WERI-Rb-1 (cell line): ENCODE measurements at regions not wholly inside any gene's neighbourhood (a gene's known extent, or its start where the extent isn't known, plus 50 kb on each side); places are given as distances from the start of the nearest gene placed in this dataset.

Source experiments
- DNase-seq: peaks from one replicate; pipeline ENCODE4 v3.0.0-alpha.2; 2020
- H3K27ac ChIP-seq: fragments of 250-450 bp; sonication (Bioruptor Pico); 2 replicates; pipeline ENCODE4 v1.5.1; 2020; ENCODE audit warnings: mild to moderate bottlenecking, moderate library complexity
- H3K27me3 ChIP-seq: fragments of 250-450 bp; sonication (Bioruptor Pico); 2 replicates; pipeline ENCODE4 v1.5.1; 2021; ENCODE audit warnings: mild to moderate bottlenecking, low read depth, moderate library complexity; ENCODE audit not compliant: insufficient read depth, severe bottlenecking
- H3K36me3 ChIP-seq: fragments of 250-450 bp; sonication (Bioruptor Pico); 2 replicates; pipeline ENCODE4 v1.5.1; 2020; ENCODE audit warnings: mild to moderate bottlenecking, moderate library complexity
- H3K4me3 ChIP-seq: 2 replicates; pipeline ENCODE4 v1.5.1; 2011; ENCODE audit warnings: low read depth, mild to moderate bottlenecking, control low read depth, low read length
- H3K9me3 ChIP-seq: fragments of 250-450 bp; sonication (Bioruptor Pico); 2 replicates; pipeline ENCODE4 v1.5.1; 2021; ENCODE audit warnings: mild to moderate bottlenecking, moderate library complexity; ENCODE audit not compliant: severe bottlenecking
- CTCF ChIP-seq: IDR thresholded peaks from 2 replicates; pipeline ENCODE4 v1.5.1; 2011; ENCODE audit warnings: low read depth, mild to moderate bottlenecking, control low read depth, inconsistent platforms, low read length

DNA sequence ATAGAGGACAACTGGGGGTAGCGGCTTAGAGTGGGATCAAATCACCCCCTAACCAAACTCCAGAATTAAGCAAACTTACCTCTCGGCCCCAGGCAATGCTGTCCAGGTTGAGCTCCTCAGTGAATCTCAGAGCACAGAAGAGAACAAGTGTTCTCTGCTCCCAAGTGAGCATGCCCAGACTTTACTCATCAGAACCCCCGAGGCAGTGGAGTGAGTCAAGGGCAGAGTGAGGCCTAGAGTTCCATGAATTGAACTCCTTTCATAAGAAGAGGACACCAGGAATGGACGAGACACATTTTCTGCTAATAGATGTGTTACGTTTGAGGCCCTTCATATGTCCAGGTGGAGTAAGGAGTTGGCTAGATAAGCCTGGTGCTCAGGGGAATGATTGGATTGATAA is 134.0 kb upstream of the DTNBP1 start:
- no peak for DNase-seq
- Histone ChIP-seq H3K9me3 (peaks cover 17% of the 10 kb centered on the region), H3K27ac (no peak overlapping the region), H3K36me3 (no peaks in the 10 kb centered on the region), H3K27me3 (no peaks in the 10 kb centered on the region), H3K4me3 (no peak overlapping the region)
- TF ChIP-seq CTCF, result no peak

GRCh38 chr6:15796130-15796771 is 133.4 kb upstream of the DTNBP1 start:
- H3K27me3 ChIP-seq, result no peaks in the 10 kb centered on the region
- TF ChIP-seq CTCF, result no peak
- H3K9me3 ChIP-seq, result peaks cover 17% of the 10 kb centered on the region
- H3K4me3 ChIP-seq, result no peak overlapping the region
- H3K36me3 ChIP-seq, result no peaks in the 10 kb centered on the region
- no peak for DNase-seq
- no peak overlapping the region for H3K27ac ChIP-seq

DNA sequence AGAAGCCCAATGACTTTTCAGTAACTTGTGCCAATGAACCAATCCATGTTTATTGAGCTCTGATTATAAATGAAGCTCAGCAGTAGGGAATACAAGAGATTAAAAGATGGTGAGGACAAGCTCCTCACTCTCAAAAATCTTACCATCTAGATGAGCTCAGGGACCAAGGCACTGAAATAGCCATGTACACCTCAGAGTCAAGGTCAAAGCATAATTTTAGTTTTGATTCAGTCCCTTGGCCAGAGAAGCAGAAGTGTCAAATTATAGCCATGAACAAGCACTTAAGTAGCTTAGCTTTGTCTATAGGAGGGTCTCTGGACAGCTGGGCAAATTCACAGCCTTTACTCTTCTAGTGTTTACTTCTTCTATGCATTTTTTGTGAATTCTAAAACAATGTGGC is 131.0 kb upstream of the DTNBP1 start:
- H3K9me3 ChIP-seq, result peaks cover 17% of the 10 kb centered on the region
- peak overlapping the region; percentile 6 for H3K27ac ChIP-seq
- TF ChIP-seq CTCF, result no peak
- DNase-seq, result no peak
- no peaks in the 10 kb centered on the region for H3K27me3 ChIP-seq
- H3K36me3 ChIP-seq, result no peaks in the 10 kb centered on the region
- no peak overlapping the region for H3K4me3 ChIP-seq

GRCh38 chr6:15793288-15793687 is 130.5 kb upstream of the DTNBP1 start:
- Histone ChIP-seq H3K4me3 (no peak overlapping the region), H3K27me3 (no peaks in the 10 kb centered on the region), H3K36me3 (no peaks in the 10 kb centered on the region), H3K27ac (peak overlapping the region; percentile 78), H3K9me3 (peaks cover 15% of the 10 kb centered on the region)
- DNase-seq, result no peak
- no peak for TF ChIP-seq CTCF

GRCh38 chr6:15792842-15793241 is 130.0 kb upstream of the DTNBP1 start:
- TF ChIP-seq CTCF, result no peak
- Histone ChIP-seq H3K27me3 (no peaks in the 10 kb centered on the region), H3K36me3 (no peaks in the 10 kb centered on the region), H3K4me3 (no peak overlapping the region), H3K9me3 (peaks cover 11% of the 10 kb centered on the region), H3K27ac (peak overlapping the region; percentile 78)
- no peak for DNase-seq

GRCh38 chr6:15791448-15792181 is 128.8 kb upstream of the DTNBP1 start:
- Histone ChIP-seq H3K9me3 (no peaks in the 10 kb centered on the region), H3K27ac (peak overlapping the region; percentile 78), H3K4me3 (peak overlapping the region; percentile 0; the same call in 1 of the 2 replicates), H3K36me3 (no peaks in the 10 kb centered on the region), H3K27me3 (no peaks in the 10 kb centered on the region)
- peak; percentile 49 for TF ChIP-seq CTCF
- peak; percentile 99 for DNase-seq
